Glomerular visceral epithelial cell (primary cell): ENCODE measurements at regions not wholly inside any gene's neighbourhood (a gene's known extent, or its start where the extent isn't known, plus 50 kb on each side); places are given as distances from the start of the nearest gene placed in this dataset.
A peak's percentile ranks its signal among the peaks of the same experiment; 100 is the strongest.
"Not testable (repeated sequence)": the region's sequence is repeated elsewhere in the genome, so short reads cannot be mapped to it uniquely, and the experiment has no call there.

Experiments used
- DNase-seq: peaks from one replicate; pipeline ENCODE4 v3.0.0-alpha.2; 2016; ENCODE audit errors: extremely low spot score

- DNase-seq, result no peak
Observed at GRCh38 chr21:15119486-15119885, 54.7 kb upstream of the NRIP1 start.

DNA sequence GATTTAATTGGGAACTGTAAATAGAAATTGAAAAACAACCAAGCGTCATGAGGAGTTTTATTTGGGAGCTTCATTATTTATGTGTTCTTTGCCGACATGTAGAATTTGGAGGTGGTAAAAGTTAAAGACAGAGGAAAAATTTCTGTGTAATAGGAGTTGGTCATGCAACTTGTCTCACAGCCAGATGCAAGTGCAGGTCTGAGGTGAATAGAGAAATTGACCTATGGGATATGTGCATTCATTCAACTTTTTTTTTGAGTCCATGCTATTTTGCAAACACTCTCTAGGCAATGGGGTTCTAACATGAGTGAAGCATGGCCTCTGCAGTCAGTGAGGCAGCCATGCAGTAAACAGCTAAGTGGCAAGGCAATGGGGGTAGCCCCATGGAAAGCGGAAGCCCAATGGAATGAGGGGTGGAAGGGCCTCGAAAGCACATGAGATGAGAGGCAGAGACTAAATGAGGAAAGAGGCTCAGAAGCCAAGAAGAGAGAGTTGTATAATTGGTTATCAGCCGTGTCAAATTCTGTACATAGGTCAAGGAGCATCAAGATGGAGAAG lies 56.4 kb upstream of the NRIP1 start:
- DNase-seq, result no peak

DNA sequence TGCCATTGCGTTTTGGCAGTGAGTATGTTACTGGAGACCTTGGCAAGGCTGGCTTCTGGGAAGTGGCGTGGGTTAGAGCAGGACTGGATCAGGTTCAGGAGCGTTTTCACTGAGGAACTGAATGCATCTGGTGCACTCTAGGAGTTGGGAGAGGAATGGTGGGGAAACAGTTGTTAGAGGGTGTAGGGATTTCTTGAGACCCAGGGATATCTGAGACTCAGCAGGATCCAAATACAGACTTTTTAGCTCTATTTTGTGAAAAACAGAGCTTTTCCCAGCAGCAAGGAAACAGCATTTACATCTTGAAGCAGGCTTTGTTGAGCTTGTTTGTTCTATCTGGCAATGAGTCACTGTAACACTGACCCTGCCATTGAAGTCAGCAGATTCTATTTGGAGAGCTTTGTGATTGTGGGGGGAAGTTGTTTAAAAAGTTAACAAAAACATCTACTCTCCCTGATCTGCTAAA lies 56.9 kb upstream of the NRIP1 start:
- DNase-seq, result no peak

DNA sequence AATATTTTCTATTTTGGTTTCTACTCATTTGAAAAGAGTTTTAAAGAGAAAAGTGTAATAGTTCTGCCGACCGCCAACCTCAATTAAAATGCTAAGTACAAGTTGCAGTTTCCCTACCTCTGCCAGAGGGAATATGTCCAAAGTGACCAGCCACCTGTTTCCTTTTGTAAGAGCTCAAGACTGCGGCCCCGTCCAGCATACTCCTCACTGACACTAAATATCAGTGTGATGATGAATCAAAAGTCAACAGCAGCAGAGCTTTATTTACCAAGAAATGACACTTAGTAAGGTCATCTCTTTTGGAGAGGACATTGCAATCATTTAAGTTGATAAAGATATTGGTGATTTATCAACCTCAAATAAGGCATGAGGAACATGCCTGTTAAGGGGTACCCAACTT lies 57.4 kb upstream of the NRIP1 start:
- no peak for DNase-seq

- DNase-seq, result no peak
Observed at GRCh38 chr21:15124731-15125130, 59.9 kb upstream of the NRIP1 start.

DNA sequence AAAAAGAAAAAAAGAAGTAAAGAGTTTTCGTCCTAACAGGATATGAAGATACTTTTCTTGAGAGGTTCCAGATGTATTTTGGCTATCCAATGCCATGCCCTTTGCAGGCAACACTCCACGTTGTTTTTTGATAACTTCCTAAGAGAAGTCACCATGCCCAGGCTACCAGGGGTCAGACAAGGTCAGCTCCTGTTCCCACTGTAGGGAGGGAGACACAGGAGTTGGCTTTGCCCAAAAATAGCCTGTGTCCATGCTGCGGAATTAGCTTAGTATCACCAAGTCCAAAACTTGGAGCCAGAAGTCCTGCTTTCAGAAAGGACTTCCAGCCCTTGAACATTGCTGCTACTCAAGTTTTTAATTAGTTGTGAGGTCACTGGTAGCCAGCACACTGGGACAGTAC lies 62.1 kb upstream of the NRIP1 start:
- DNase-seq, result no peak

- no peak for DNase-seq
Observed at GRCh38 chr21:15127437-15127836, 62.6 kb upstream of the NRIP1 start.

DNA sequence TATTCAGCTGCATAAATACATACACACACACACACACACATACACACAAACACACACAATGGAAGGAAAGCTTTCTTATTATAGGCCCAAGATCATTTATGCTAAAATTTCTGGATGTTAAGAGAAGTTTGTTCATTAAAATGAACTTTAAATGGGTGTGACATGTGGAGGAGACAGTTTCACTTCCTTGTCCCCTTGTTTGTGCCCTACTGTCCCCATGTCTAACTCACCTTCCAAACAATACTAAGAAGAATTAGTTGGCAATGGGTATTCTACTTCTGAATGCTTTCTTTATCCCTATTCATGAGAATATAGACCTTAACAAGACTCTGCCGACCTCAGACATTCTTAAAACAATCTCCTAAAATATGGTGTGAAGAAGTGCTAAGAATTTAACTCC lies 63.5 kb upstream of the NRIP1 start:
- DNase-seq, result no peak

DNA sequence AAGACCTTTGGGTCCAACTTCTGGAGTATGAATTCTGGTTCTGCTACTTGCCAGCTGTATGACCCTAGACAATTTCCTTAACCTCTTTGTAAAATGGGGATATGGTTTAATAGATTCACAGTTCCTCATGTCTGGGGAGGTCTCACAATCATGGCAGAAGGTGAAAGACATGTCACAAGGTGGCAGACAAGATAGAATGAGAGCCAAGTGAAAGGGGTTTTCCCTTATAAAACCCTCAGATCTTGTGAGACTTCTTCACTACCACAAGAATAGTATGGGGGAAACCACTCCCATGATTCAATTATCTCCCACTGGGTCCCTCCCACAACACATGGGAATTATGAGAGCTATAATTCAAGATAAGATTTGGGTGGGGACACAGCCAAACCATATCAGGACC lies 63.9 kb upstream of the NRIP1 start:
- DNase-seq, result not testable (repeated sequence)

DNA sequence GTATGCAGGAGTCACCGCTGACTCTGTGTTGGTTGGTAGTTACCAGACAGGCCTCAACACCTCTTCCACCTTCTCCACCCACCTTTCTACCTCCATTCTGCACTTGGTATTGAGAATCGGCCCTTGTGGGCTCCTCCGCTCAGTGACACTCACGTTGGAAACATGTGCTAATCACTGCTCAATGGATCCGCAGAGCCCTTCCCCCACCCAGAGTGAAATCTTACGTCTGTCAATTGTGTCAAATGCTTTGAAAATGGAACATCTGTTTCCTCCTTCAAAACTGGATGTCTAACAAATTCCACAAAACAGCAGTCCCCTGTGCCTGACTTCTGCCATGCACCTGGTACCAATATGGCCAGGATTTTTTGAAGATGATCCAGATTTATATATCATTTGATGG lies 65.5 kb upstream of the NRIP1 start:
- no peak for DNase-seq

GRCh38 chr21:15130751-15131150 lies 66.0 kb upstream of the NRIP1 start:
- DNase-seq, result no peak

GRCh38 chr21:15132781-15133180 lies 68.0 kb upstream of the NRIP1 start:
- no peak for DNase-seq

DNA sequence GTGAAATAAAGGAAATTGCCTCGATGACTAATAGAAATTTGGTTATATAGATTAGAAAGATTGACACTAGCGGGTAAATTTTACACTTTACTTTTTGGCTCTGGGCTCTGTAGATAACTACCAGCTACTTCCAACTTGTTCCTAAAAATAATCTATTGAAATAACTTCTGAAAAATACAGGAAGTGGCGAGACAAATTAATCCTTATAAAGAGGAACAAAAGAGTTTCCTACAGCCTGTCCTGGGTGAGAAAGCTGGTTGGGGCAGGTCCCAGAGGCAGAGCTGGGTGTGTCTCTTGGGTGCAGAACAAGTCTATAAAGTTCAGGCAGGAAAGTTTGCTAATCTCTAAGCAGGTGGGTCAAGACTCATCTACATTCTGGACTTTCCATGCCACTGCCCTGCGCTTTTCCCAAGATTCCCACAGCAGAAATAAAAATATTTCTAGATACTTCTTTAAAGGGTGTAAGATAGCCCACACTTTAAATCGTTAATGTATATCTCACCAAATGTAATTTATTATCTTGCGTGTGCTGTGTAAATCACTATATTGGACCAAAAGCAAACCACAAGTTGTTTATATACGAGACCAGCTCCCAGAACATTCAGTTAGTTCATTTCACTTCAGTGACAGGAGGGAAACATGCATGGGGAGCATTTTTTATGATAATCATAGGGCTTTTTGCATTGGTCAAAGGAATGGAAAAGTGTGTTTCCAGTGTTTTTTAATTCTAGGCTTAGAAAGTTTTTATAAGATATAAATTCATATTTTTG lies 70.1 kb upstream of the NRIP1 start:
- no peak for DNase-seq

- no peak for DNase-seq
Observed at GRCh38 chr21:15135867-15136629, 71.2 kb upstream of the NRIP1 start.

DNA sequence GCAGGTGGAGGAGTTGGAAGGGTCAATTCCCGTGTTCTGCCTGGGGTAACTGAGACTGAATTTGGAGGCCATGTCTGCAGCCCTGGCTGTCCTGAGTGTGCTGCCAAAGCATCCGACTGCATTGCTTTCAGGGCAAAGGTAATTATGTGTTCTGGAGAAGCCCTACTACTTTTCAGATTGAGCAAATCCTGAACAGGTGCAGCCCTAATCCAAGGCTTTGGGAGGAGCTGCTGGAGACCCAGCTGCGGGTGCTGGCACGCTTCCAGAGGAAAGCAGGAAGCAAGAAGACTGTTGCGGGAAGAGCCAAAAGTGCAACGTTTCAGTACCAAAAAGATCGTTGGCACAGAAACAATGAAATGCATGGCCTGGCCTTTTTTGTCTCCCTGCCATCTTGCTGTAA lies 73.7 kb upstream of the NRIP1 start:
- DNase-seq, result no peak

GRCh38 chr21:15139898-15140297 lies 75.1 kb upstream of the NRIP1 start:
- DNase-seq, result no peak

- no peak for DNase-seq
Observed at GRCh38 chr21:15140321-15141019, 75.7 kb upstream of the NRIP1 start.

DNA sequence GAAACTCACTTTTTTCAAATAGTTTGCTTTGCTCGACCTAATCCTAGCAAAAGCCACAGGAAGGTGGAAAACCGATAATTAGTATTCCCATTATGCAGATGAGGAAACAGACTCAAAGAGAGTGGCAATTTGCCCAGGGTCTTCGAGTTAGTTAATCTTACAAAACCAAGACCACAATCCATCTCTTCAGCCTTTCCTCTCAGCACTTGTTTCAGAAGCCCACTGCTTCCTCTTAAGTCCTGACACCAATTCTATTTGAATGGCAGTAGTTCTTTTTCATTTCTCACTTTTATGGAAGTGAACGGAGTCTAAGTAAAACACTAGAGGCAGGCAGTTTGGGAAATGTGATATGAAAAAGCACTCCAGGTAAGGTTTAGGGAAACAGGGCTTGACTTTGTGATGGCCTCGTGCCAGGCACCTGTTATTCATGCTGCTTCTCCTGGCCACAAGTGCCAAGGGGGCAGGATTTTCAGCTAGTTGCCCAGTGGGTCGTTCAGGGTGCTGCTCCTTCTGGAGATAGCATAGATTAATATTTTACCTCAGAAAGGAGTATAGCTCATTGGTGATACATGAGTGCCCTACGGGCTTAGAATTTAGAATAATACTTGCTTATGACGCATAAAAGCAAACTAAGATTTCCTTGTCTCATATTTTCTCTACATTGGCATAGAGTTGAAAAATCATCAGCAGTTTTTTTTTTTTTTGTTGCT lies 76.6 kb upstream of the NRIP1 start:
- DNase-seq, result peak; percentile 26

GRCh38 chr21:15144026-15144425 lies 79.2 kb upstream of the NRIP1 start:
- no peak for DNase-seq

GRCh38 chr21:15148437-15148836 lies 83.6 kb upstream of the NRIP1 start:
- no peak for DNase-seq

DNA sequence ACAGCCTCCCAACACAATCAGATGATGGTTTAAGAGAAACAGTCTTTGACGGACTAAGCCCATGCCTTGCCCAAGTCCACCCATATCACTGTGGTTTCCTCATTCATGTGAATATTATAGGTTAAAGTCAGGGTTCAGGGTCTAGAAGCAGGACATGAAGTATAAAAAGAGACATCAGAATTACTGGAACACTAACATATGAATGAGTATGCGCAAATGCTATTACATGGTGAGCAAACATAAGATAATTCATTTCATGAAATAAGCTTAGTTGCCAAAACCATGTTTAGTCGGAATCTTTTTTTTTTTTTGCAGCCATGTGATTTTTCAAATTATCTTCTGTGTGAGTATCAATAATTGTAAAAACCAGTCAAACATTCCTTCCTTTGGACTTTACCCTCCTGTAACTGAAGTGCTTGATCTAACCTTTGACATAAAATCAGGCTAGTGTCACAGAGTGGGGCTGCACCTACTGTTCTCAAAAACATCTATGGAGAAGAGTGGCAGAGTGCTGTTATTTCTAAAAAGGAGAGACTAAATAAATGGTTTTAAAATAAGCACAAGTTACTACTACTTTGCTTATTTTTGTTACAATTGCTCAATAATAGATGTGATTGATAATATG lies 84.9 kb upstream of the NRIP1 start:
- no peak for DNase-seq
